GM21825 (cell line): ENCODE measurements at regions not wholly inside any gene's neighbourhood (a gene's known extent, or its start where the extent isn't known, plus 50 kb on each side); places are given as distances from the start of the nearest gene placed in this dataset.

Experiments
- ATAC-seq: cut with Tn5 transposase; IDR thresholded peaks from one replicate; pipeline ENCODE4 v1.9.1; 2021; ENCODE audit warnings: mild to moderate bottlenecking, moderate library complexity; ENCODE audit not compliant: unreplicated experiment

DNA sequence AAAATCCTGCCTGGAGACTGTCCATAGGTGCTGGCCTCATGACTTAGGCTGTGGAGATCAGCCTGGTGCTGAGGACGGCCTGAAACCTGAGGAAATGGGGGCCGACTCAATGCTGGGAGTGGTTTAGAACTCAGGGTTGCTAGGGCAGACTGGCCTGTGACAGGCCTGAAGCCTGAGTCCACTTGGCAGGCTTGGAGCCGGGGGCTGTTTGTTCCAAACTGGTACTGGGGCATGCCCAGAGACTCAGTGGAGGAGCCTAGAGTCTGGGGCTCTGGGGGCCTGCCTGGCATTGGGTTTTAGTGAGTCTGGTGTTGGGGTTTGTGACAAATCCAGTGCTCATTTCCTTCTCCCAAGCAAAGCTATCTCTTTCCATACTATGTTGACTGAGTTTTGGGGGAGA is 489.7 kb upstream of the CNKSR2 start:
- no peak for ATAC-seq

DNA sequence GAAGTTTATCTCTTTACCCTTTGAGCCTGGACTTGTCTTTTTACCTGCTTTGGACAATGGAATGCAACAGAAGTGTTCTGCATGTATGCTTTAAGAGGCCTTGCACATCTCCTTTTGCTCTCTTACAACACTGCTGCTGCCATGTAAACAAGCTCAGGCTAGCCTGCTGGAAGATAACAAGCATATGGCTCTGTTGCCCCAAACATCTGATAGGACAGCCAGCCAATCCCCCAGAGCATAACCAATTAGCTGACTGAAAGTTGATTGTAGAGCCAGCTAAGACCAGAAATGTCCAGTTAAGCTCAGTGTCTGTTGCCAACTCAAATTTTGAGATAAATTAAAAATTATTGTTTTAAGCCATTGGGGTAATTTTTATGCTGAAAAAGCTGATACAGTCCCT is 510.6 kb upstream of the CNKSR2 start:
- no peak for ATAC-seq

DNA sequence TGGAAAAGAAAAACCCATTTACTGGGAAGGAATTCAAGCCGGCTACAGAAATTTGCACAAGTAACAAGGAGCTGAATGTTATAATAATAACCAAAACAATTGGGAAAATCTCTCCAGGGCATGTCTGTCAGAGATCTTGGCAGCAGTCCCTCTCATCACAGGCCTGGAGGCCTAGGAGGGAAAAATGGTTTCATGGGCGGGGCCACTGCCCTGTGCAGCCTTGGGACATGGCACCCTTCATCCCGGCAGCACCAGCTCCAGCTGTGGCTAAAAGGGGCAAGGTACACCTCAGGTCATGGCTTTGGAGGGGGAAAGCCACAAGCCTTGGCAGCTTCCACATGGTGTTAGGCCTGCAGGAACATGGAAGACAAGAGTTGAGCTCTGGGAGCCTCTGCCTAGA is 513.1 kb upstream of the CNKSR2 start:
- no peak for ATAC-seq

DNA sequence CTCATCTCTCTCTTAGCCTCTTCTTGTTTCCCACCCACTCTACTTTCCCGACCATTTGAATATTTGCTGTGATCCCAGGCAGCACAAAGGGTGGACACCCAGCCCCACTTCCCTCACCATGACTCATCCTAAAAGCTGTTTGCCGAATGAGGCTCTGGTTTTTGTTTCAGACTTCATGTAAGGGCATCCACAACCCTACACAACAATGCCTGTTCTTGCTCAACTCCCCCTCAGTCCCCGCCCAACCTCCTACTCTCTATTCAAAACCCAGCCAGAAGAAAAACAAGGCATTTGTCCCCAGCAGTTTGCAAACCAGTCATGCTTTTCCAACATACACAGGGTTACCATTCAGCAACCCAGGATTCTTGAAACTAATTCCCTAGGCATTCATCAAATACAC is 516.5 kb upstream of the CNKSR2 start:
- no peak for ATAC-seq

DNA sequence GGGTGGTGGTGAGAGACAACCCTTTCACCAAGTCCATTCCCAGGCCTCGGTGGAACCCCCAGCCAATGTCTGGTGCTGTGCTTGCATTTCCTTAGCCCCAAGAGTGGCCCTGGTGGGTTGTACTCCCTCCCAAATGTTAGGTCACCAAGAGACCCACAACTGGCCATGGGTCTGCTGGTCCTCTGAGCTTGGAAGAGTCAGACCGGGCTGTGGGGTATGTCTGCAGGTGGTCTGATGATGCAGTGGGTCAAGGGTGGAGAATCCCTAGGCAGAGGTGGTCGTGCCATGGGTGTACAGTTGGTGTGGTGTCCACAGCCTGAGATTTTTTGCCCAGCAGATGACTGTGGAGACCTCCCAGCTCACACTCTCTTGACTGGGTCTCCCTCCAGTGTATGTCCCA is 535.7 kb upstream of the CNKSR2 start:
- no peak for ATAC-seq

DNA sequence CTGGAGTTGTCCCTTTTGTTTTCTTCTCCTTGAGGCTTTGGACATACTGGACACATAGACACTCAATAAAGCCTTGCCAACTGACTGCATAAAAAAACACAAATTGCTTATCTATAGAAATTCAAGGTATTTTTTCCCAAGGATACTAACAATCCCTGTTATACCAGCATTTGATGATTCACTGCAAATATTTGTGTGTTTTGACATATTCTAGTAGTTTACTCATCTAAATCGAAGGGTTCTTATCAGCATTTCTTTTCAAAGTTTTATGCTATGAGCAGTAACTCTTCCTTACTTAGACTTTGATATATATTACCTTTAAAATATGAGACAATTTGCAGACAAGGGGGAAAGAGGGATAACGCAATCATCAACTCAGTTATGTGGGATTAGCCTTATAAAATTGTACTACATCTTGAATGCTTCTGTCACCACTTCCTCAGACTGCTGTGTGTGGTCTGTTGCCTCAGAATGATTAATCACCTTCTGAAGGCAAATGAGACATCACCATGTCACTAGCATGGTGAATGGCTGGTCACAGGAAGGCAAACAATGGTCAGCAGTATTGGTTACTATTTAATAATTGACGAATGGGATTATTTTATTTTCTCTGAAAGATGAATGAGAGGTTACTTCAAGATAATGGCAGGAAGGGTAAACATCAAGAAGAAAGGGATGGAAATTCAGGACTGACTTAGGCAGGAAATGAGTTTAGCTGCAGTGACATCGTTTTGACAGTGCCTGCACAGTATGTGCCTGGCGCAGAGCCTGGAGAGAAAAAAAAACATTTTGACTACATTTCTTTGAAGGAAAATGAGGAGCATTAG is 544.3 kb upstream of the CNKSR2 start:
- no peak for ATAC-seq

DNA sequence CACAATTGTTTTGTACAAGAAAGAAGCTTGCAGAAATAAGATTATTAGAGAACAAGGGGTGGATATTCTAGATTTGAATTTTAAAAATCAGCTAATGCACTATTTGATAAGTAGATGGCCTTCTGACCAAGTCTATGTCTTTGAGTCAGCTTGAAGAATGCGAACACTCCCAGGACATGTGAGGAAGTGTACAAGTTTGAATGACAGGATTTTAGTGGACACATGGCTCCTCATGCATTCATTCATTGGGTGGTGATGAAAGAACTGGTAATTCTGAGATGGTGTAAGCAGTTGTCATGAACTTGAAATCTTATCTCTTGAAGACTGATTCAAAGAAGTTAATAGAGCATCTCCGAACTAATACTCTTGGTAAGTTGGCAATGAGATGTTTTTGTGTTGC is 548.2 kb upstream of the CNKSR2 start:
- ATAC-seq = no peak

DNA sequence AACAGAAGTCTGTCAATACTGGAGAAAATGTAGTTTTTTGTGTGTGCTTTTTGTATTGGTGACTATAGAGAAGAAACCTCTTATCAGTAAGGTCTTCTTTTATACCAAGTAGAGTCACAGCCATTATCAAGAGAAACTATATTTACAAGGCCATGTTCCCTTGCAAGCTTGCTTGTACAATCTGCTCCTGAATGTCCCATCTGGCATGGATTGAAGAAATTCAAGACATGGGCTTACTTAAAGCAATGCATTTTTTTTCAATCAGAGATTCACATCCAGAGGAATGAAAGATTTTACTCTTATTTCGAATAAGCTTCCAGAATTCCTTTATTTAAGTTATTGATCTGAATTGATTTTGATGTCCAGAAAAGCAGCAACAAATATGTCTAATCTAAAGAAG is 537.3 kb upstream of the RPS6KA3 start:
- no peak for ATAC-seq

DNA sequence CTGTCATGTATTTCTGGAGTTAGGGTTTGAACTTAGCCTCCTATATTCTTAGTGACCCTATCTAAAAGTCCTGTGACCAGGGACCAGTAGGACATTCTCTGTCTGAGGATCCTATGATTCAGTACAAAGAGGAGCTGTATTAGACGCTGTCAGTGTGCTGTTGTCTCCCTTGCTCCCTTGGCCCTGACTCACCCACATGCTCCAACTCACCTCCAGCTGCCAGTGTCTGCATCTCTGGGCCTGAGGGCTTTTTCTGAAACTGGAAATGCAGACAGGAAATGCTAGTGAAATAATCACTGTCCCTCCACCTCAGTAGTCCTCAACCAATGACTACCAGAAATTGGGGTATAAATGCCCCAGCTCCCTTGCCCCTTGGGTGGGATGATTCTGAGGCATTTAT is 535.3 kb upstream of the RPS6KA3 start:
- no peak for ATAC-seq

DNA sequence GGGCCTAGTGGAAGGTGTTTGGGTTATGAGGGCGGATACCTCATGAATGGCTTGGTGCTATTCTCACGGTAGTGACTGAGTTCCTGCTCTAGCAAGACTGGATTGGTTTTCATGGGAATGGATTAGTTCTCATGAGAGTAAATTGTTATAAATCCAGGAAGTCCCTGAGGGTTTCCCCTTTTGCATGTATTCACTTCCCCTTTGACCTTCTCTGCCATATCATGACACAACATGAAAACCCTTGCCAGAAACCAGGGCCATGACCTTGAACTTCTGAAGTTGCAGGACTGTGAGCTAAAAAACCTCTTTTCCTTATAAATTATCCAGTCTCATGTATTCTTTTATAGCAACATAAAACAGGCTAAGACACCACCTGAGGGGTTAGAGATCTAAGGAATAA is 529.7 kb upstream of the RPS6KA3 start:
- no peak for ATAC-seq

DNA sequence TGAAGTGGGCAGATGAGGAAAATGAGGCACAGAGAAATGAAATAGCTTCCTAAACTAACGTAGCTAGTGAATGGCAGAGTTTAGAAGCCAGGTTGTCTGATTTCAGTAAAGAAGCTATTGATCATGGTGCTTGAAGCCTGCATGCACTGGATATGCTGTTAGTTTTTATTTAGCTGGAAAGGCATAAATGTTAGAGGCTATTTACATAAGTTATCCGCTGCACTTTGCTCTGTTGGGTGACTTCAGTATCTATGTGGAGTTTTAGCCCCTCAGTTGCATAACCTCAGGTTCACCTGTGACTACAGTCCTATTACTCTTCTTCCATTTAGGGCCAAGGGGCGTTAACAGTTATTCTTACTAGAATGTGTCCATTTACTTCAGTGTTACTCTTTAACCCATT is 522.4 kb upstream of the RPS6KA3 start:
- no peak for ATAC-seq

DNA sequence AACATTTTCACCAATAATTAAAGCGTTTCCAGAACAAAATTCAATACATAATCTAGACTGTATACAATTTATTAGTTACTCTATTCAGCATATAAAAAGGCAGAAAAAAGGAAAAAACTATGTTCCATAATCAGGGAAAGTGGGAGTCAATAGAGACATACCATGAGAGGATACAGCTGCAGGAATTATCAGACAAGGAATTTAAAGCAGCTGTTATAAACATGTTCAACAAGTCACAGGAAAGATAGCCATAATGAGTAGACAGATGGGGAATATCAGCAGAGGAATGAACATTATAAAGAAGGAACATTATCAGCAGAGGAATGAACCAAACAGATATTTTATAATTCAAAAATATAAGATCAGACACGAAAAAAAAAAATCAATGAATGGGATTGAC is 500.6 kb upstream of the RPS6KA3 start:
- ATAC-seq = no peak

DNA sequence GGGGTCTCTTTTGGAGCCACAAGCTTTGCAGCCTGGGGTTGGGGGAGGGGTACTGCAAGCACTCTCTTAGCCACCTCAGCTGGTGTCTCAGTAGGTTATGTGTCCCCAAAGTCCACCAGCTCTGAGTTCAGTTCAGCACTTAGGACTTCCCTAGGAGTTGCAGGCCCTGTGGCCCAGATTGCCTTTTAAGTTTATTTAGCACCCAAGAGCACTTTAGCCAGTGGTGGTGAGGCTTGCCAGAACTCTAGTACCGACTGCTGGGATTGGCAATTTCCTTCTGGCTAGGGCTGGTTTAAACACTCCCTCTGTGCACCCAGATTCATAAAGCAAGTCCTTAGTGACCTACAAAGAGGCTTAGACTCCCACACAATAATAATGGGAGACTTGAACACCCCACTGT is 489.9 kb upstream of the RPS6KA3 start:
- ATAC-seq = no peak

DNA sequence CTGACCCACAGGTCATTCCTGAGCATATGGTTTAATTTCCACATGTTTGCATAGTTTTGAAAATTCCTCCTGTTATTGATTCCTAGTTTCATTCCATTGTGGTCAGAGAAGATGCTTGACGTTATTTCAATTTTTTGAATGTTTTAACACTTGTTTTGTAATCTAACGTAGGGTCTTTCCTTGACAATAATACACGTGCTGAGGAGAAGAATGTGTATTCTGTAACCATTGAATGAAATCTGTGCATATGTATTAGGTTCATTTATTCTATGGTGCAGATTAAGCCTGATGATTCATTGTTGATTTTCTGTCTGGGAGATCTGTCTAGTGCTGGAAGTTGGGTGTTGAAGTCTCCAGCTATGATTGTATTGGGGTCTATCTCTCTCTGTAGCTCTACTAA is 486.4 kb upstream of the RPS6KA3 start:
- no peak for ATAC-seq

DNA sequence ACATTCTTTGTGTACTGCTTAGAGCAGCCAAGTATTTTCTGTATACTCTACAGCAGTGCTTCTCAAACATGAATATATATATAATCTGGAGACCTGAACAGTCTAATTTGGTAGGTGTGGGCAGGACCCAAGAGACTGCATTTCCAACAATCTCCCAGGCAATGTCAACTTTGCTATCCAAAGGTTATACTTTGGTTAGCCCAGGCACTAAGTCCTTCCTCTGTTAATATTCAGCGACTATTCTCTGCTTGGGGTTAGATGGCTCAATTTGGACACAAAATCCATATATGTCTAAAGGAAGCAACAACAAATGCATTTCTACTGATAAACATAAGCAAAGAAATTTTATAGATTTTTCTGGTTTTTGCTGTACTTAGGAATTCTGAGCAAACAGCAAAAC is 480.0 kb upstream of the RPS6KA3 start:
- no peak for ATAC-seq

DNA sequence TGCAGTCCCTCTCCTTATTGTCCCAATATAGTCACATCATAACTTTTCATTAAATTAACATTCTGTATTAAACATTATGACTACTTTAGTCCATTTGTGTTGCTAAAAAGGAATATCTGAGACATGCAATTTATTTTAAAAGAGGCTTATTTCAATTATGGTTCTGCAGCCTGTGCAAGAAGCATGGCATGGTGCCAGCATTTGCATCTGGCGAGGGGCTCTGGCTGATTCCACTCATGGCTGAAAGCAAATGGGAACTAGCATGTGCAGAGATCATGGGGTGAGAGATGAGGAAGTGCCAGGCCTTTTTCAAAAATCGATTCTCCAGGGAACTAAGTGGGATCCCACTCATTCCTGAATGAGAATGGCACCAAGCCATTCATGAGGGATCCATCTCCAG is 476.3 kb upstream of the RPS6KA3 start:
- no peak for ATAC-seq

DNA sequence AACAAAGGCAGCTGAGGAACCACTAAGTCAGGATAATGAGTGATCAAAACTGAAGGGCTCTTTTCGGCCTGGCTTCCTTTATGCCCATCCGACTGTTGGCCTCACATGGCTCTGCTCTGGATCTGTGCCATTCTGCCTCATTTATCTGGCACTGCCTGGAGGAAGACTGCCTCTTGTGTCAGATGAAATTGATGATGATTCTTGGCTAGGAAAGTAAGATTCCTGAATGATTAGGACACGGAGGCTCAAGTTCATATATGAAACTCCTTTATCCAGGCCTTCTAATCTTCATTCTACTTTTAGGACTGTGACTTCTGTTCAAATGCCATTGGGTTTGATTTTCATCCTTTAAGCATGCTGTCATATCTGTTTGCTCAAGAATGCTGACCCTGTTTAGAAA is 475.4 kb upstream of the RPS6KA3 start:
- no peak for ATAC-seq

DNA sequence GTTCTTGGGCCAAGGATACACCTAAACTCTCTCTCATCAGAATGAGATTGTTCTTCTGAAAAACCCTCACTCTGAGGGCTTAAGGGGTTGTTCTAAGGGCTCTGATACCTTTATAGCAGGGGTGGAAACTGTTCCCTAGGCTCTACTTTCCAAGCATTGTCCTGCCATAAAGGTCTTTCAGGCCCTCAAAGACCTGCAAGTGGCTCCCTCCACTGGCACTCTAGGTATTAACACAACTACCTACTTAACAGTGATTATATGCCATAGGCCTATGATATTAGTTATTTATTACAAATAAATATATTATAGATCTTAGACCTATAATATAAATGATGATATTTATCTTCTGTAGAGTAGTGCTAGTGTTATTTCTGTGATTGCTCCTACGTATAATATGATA is 473.7 kb upstream of the RPS6KA3 start:
- no peak for ATAC-seq

DNA sequence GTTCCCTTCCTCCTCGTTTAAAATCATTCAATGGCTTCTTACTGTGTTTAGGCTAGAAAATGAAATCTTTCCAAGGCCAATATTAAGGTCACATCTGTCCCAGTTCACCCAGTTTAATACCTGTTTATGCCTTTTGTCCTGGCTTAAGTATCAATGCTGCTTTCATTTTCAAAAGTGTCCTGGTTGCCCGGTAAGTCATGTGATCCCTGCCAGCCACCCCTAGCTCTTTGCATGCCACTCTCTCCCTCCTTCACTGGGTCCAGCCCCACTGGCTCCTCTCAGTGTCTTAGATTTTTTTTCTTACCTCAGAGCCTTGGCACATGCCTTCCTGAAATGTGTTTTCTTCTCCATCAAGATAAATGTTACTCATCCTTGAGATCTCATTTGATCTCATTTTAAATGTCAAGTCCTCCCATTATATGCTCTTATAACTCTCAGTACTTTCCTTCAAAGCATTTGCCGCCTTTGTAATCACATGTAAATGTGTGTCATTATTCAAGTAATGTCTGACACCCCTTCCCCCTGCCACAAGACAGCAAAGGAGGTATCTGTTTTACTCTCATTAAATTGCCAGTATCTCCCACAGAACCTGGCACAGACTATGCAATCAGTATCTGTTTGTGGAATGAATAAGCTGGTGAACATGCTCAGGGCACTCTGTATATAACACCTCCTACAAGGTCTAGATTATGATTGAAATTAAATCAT is 472.5 kb upstream of the RPS6KA3 start:
- no peak for ATAC-seq

DNA sequence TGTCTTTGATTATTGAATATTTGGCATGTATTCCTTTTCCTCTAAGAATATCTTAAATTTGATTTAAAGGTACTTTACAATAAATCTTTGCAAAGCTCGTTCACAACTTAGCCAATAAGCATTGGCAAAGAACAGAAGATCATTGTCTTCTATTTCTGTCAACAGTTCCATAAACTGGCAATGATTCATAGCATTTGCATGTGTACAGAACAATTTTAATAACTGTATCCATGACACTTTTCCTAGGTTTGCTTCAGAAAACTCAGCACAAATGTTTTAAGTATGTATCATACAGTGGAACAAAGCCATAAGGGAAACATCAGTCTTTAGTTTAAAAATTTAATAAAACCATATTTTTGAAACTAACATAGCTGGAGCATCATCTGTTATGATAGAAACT is 462.7 kb upstream of the RPS6KA3 start:
- ATAC-seq = no peak

DNA sequence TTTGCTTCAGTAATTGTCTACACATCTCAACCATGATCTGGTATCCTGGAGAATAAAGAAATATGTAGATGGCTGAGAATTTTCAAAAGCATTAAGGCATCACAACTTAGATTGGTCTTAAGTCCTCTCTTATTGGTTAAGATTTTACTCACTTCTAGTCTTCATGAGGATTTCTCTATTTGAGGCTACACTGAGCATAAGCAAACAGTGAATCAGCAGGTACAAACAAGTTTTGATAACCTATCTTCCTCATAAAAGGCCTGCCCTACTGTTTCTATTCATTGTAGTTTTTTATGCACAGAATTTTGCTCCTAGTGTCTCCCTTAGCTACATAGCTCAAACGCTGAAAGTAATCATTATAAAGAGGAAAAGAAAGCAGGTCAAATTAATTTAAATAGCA is 460.7 kb upstream of the RPS6KA3 start:
- no peak for ATAC-seq

DNA sequence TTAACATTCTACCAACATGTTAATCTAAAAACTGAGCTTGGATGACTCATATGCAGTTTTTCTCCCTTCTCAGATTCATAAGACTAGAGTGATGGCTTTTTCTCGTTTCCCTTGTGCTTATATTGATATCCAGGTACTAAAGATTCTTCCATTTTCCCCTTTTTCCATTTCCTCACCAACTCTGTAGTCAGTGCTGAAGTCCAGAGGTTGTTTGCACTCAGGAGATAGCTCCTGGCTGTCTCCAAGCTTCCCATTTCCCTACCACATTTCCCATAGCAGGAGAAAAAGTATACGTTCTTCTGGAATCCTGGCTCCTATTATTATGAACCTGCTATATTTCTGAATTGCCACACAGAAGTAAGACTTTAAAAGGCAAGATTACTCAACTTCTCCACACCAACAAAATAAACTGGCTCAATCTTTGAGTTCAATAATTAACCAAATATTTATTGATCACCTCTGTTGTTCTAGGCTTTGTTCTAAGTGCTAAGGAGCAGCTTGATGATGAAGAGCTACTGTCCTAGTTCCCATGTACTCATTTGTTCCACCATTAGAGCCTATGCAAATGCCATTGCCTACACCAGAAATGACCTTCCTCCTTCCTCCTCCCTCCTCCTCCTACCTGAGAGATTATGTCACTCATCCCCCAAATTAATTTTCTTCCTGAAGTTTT is 454.4 kb upstream of the RPS6KA3 start:
- no peak for ATAC-seq
